ENCODE measurements at regions not wholly inside any gene's neighbourhood (a gene's known extent, or its start where the extent isn't known, plus 50 kb on each side); places are given as distances from the start of the nearest gene placed in this dataset.

DNA sequence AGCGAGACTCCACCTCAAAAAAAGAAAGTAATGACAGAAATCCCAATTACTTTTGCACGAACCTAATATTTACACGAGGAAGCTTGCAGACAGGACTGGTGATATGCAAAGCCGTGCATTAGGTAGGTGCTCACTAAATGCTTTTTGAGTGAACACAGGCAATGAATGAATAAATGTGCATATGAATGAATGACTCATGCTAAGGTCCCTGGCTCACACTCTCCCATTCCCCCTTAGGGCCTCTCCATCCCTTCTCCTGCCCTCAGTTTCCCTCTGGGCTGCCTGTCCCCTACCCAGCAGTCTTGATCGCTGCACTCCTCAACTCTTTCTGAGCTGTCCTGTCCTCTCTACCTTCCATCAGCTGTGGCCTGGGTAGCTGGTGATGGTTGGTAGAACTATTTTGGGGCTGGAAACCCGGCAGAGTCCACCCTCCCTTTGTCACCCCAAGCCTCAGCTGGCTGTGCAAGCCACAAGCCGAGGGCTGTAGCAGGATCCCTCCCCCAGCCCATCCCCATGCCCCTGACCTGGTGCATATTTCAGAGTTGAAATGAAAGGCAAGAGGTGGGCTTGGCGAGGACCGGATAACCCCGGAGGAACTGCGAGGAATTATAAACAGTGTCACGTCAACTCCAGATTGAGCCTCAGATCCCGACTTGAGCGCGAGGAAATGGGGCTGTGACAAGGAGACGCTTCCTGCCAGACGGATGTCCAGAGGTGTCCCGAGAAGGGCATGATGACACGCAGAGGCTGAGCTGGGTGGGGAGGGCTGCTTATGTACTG is 191.7 kb upstream of the GSC start:
- ATAC-seq (ENCODE audit: low read depth), result no peak
- no peaks in the 10 kb centered on the region for H3K36me3 ChIP-seq (ENCODE audit: low read depth)

DNA sequence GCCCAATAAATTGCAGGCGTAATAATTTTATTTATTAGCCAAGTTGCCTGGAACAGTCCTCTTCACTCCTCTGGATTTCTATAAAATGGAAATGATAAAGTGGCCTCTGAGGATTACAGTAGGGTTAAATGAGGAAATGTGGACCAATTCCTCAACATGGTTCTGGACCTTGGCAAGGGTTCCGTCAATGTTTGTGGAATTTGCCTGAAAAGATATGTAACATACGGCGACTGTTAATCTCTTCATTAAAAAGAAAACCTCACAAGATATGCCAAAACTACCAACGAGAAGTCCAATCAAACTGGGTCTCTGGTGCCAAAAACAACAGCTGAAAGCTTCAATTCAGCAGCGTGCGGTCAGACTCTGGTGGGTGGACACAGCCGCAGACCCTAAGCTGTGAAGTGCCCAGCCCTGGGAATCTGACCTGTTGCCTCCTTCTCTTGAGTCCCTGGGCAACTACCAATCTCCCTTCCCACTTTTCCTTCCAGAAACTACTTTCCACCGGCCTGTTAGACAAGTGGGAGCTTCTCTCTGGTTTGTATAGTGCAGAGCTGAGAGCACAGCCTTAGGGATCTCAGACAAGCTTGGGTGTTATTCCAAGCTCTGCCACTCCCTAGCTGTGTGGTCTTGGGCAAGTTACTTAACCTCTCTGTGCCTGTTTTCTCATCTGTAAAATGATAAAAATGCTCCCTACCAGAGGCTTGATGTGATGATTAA is 190.5 kb upstream of the GSC start:
- TF ChIP-seq, protein P1, sequence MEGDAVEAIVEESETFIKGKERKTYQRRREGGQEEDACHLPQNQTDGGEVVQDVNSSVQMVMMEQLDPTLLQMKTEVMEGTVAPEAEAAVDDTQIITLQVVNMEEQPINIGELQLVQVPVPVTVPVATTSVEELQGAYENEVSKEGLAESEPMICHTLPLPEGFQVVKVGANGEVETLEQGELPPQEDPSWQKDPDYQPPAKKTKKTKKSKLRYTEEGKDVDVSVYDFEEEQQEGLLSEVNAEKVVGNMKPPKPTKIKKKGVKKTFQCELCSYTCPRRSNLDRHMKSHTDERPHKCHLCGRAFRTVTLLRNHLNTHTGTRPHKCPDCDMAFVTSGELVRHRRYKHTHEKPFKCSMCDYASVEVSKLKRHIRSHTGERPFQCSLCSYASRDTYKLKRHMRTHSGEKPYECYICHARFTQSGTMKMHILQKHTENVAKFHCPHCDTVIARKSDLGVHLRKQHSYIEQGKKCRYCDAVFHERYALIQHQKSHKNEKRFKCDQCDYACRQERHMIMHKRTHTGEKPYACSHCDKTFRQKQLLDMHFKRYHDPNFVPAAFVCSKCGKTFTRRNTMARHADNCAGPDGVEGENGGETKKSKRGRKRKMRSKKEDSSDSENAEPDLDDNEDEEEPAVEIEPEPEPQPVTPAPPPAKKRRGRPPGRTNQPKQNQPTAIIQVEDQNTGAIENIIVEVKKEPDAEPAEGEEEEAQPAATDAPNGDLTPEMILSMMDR (IDR thresholded peaks at IDR 0.05; ENCODE audit: poor library complexity, severe bottlenecking), result no peak
- H3K4me3 ChIP-seq (ENCODE audit: severe bottlenecking), result no peak overlapping the region
- no peaks in the 10 kb centered on the region for H3K4me1 ChIP-seq (ENCODE audit: insufficient read depth, poor library complexity, severe bottlenecking)
- no peak overlapping the region for H3K27ac ChIP-seq (ENCODE audit: poor library complexity, severe bottlenecking)
- H3K36me3 ChIP-seq (ENCODE audit: low read depth), result no peaks in the 10 kb centered on the region
- DNase-seq (ENCODE audit: low spot score) (no peak), ATAC-seq (ENCODE audit: low read depth) (no peak)
- peaks cover 76% of the 10 kb centered on the region for H3K27me3 ChIP-seq (ENCODE audit: insufficient read depth, poor library complexity, severe bottlenecking)
- no peaks in the 10 kb centered on the region for H3K9me3 ChIP-seq (ENCODE audit: severe bottlenecking)

More for the DNA sequence above, 191.7 kb upstream of the GSC start:
- Histone ChIP-seq H3K4me1 (ENCODE audit: insufficient read depth, poor library complexity, severe bottlenecking) (no peaks in the 10 kb centered on the region), H3K4me3 (ENCODE audit: severe bottlenecking) (no peak overlapping the region), H3K9me3 (ENCODE audit: severe bottlenecking) (no peaks in the 10 kb centered on the region), H3K27ac (ENCODE audit: poor library complexity, severe bottlenecking) (no peak overlapping the region), H3K27me3 (ENCODE audit: insufficient read depth, poor library complexity, severe bottlenecking) (peaks cover 70% of the 10 kb centered on the region)
- no peak for DNase-seq (ENCODE audit: low spot score)
- TF ChIP-seq, protein P1 (IDR thresholded peaks at IDR 0.05; ENCODE audit: poor library complexity, severe bottlenecking), result no peak

- no peak overlapping the region for H3K4me3 ChIP-seq (ENCODE audit: severe bottlenecking)
- no peak overlapping the region for H3K27ac ChIP-seq (ENCODE audit: poor library complexity, severe bottlenecking)
- DNase-seq (ENCODE audit: low spot score) (no peak), ATAC-seq (ENCODE audit: low read depth) (no peak)
- H3K36me3 ChIP-seq (ENCODE audit: low read depth), result no peaks in the 10 kb centered on the region
- no peaks in the 10 kb centered on the region for H3K9me3 ChIP-seq (ENCODE audit: severe bottlenecking)
- no peaks in the 10 kb centered on the region for H3K4me1 ChIP-seq (ENCODE audit: insufficient read depth, poor library complexity, severe bottlenecking)
- H3K27me3 ChIP-seq (ENCODE audit: insufficient read depth, poor library complexity, severe bottlenecking), result peaks cover 38% of the 10 kb centered on the region
- TF ChIP-seq, protein P1 (IDR thresholded peaks at IDR 0.05; ENCODE audit: poor library complexity, severe bottlenecking), result no peak
Observed at GRCh38 chr14:94953541-94954260, 183.8 kb upstream of the GSC start.

- DNase-seq (ENCODE audit: low spot score) (no peak), ATAC-seq (ENCODE audit: low read depth) (no peak)
- H3K36me3 ChIP-seq (ENCODE audit: low read depth), result no peaks in the 10 kb centered on the region
- no peaks in the 10 kb centered on the region for H3K9me3 ChIP-seq (ENCODE audit: severe bottlenecking)
- no peaks in the 10 kb centered on the region for H3K4me1 ChIP-seq (ENCODE audit: insufficient read depth, poor library complexity, severe bottlenecking)
- H3K27ac ChIP-seq (ENCODE audit: poor library complexity, severe bottlenecking), result no peak overlapping the region
- TF ChIP-seq, protein P1 (IDR thresholded peaks at IDR 0.05; ENCODE audit: poor library complexity, severe bottlenecking), result no peak
- H3K27me3 ChIP-seq (ENCODE audit: insufficient read depth, poor library complexity, severe bottlenecking), result peaks cover 24% of the 10 kb centered on the region
- H3K4me3 ChIP-seq (ENCODE audit: severe bottlenecking), result no peak overlapping the region
Observed at GRCh38 chr14:94952097-94952496, 182.2 kb upstream of the GSC start.

All from RWPE2 (cell line).